ENCODE measurements at regions not wholly inside any gene's neighbourhood (a gene's known extent, or its start where the extent isn't known, plus 50 kb on each side); places are given as distances from the start of the nearest gene placed in this dataset.

DNA sequence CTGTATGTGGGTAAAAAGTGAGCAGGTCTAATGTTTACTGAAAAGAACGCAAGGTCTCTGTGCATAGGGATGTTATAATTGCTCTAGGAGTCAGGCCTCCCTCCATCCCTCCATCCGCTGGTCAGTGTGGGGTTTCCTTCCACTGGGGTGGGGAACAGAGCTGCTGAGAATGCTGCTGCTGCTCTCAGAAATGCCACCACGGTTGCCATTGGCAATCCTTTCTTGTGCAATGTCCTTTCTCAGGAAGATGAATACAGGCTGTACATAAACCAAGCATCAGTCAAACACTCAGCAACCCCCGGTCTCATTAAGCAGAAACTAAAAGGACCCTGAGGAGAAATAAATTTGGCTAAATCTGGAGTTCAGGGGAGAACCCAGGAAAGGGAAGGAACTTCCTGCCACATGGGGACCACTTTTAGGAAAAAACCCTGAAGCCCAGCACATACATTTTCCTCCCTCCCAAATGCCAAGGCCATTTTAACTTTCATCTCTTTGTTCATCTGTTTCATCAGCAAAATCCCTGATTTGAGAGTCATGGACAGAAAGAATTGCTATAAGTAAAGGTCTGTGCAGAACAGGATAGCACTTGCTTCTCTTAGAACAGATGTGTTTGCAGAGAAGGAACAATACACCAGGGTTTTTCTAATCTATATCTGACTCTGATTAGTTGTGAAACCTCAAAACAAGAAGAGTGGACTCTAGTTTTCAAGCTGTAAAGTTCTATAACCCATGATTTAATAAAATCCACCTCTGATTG, 70.4 kb upstream of the SLC1A3 start:
- H3K36me3 ChIP-seq (ENCODE audit: control insufficient read depth, insufficient read depth, low read length) = no peaks in the 10 kb centered on the region
- intact Hi-C loops (cut with micrococcal nuclease) (no loop called here), dilution Hi-C loops (cut with HindIII; ENCODE audit: low sequenced_read_pairs, unreplicated experiment) (no loop called here), in situ Hi-C loops (cut with MboI; ENCODE audit: low sequenced_read_pairs) (no loop called here)
- no peak overlapping the region for H3K27ac ChIP-seq (ENCODE audit: insufficient read depth, low read length)
- WGBS, 2 experiments (ENCODE audit: extremely low coverage in 2 of 2, insufficient read length in 1 of 2) = no CpG with 5 or more reads among the region's 4 CpGs
- H3K18ac ChIP-seq (ENCODE audit: low read depth, low read length) = no peak overlapping the region
- H3K4me1 ChIP-seq (ENCODE audit: control insufficient read depth, insufficient read depth, low read length) = no peaks in the 10 kb centered on the region
- no peaks in the 10 kb centered on the region for H3K9me1 ChIP-seq (ENCODE audit: insufficient read depth, low read length)
- no peak overlapping the region for H4K5ac ChIP-seq (ENCODE audit: low read depth, low read length)
- H4K91ac ChIP-seq (ENCODE audit: insufficient read depth, low read depth, low read length) = no peak overlapping the region
- H3K9ac ChIP-seq (ENCODE audit: low read depth, low read length) = no peak overlapping the region
- H2BK5ac ChIP-seq (ENCODE audit: low read depth, low read length, poor library complexity, severe bottlenecking) = no peak overlapping the region
- peaks cover 10% of the 10 kb centered on the region for H3K27me3 ChIP-seq (ENCODE audit: control insufficient read depth, insufficient read depth, low read length)
- H3K9me3 ChIP-seq (ENCODE audit: control insufficient read depth, insufficient read depth, low read length) = no peaks in the 10 kb centered on the region
- ChIA-PET CTCF (no interaction called here), POLR2A (ENCODE audit: unreplicated experiment) (no interaction called here)
- no peak overlapping the region for H2BK15ac ChIP-seq (ENCODE audit: low read depth, low read length)
- H2BK20ac ChIP-seq (ENCODE audit: low read depth, low read length) = no peak overlapping the region
- no peak overlapping the region for H3K56ac ChIP-seq (ENCODE audit: extremely low read depth, insufficient read depth, low read length)
- H2AK5ac ChIP-seq (ENCODE audit: low read depth, low read length) = no peak overlapping the region
- no peak overlapping the region for H2AK9ac ChIP-seq (replicated peaks; ENCODE audit: low read depth, low read length, poor library complexity)
- no peak overlapping the region for H2AFZ ChIP-seq (replicated peaks; ENCODE audit: low read length, poor library complexity)
- DNase-seq (no peak), ATAC-seq (ENCODE audit: low read depth) (no peak)
- no peak overlapping the region for H2BK120ac ChIP-seq (ENCODE audit: low read depth, low read length)
- no peaks in the 10 kb centered on the region for H4K20me1 ChIP-seq (ENCODE audit: insufficient read depth, low read length)
- H4K8ac ChIP-seq (ENCODE audit: low read depth in 2 of 2, low read length in 2 of 2) = no peak overlapping the region
- no peaks in the 10 kb centered on the region for H3K79me1 ChIP-seq (ENCODE audit: low read depth in 1 of 2, low read length in 2 of 2)
- TF ChIP-seq CEBPB (IDR thresholded peaks at IDR 0.05; ENCODE audit: low read depth, low read length) (no peak), MAZ (IDR thresholded peaks at IDR 0.05; ENCODE audit: borderline replicate concordance, low read depth, low read length) (no peak), MAFK (IDR thresholded peaks at IDR 0.05; ENCODE audit: low read depth, low read length) (no peak), SMC3 (IDR thresholded peaks at IDR 0.05; ENCODE audit: low read depth, low read length) (no peak), FOS (IDR thresholded peaks at IDR 0.05; ENCODE audit: low read depth, low read length) (no peak), RFX5 (IDR thresholded peaks at IDR 0.05; ENCODE audit: low read depth, low read length) (no peak), BHLHE40 (IDR thresholded peaks at IDR 0.05; ENCODE audit: low read depth, low read length) (no peak), RCOR1 (IDR thresholded peaks at IDR 0.05; ENCODE audit: insufficient replicate concordance, low read length) (no peak), CHD1 (IDR thresholded peaks at IDR 0.05; ENCODE audit: low read depth, low read length) (no peak), MXI1 (IDR thresholded peaks at IDR 0.05; ENCODE audit: borderline replicate concordance, low read depth, low read length) (no peak), NFE2L2 (IDR thresholded peaks at IDR 0.05; ENCODE audit: low read depth, low read length) (no peak), RAD21 (IDR thresholded peaks at IDR 0.05; ENCODE audit: low read length) (no peak)
- TF ChIP-seq, protein P1, sequence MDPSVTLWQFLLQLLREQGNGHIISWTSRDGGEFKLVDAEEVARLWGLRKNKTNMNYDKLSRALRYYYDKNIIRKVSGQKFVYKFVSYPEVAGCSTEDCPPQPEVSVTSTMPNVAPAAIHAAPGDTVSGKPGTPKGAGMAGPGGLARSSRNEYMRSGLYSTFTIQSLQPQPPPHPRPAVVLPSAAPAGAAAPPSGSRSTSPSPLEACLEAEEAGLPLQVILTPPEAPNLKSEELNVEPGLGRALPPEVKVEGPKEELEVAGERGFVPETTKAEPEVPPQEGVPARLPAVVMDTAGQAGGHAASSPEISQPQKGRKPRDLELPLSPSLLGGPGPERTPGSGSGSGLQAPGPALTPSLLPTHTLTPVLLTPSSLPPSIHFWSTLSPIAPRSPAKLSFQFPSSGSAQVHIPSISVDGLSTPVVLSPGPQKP (IDR thresholded peaks at IDR 0.05; ENCODE audit: borderline replicate concordance, low read depth, low read length) = no peak
- TF ChIP-seq, protein P2, sequence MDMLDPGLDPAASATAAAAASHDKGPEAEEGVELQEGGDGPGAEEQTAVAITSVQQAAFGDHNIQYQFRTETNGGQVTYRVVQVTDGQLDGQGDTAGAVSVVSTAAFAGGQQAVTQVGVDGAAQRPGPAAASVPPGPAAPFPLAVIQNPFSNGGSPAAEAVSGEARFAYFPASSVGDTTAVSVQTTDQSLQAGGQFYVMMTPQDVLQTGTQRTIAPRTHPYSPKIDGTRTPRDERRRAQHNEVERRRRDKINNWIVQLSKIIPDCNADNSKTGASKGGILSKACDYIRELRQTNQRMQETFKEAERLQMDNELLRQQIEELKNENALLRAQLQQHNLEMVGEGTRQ (IDR thresholded peaks at IDR 0.05; ENCODE audit: low read depth, low read length) = no peak
- H3K4me3 ChIP-seq (ENCODE audit: insufficient read depth, low read depth, low read length) = no peak overlapping the region
- no peak overlapping the region for H3K14ac ChIP-seq (replicated peaks; ENCODE audit: low read depth, low read length)
- no peak overlapping the region for H3K4me2 ChIP-seq (ENCODE audit: low read depth, low read length)
- no TSS peak for BruUV-seq (replicated peaks)
- H3K4ac ChIP-seq (ENCODE audit: low read depth, low read length) = no peak overlapping the region
- H3K23ac ChIP-seq (ENCODE audit: low read depth, low read length) = no peak overlapping the region

All from IMR-90 (cell line).